WTC11 (cell line): ENCODE measurements at regions not wholly inside any gene's neighbourhood (a gene's known extent, or its start where the extent isn't known, plus 50 kb on each side); places are given as distances from the start of the nearest gene placed in this dataset.

Source experiments
- ATF6 ChIP-seq: sonication (generic); formaldehyde crosslinking; IDR thresholded peaks from 2 replicates; pipeline ENCODE4 v1.8.1; 2023; ENCODE audit warnings: mild to moderate bottlenecking, missing genetic modification reagents
- CBFB ChIP-seq: sonication (generic); formaldehyde crosslinking; IDR thresholded peaks from 2 replicates; pipeline ENCODE4 v1.8.1; 2022; ENCODE audit warnings: mild to moderate bottlenecking, low read depth, missing genetic modification reagents
- CREB1 ChIP-seq: sonication (generic); formaldehyde crosslinking; IDR thresholded peaks from 2 replicates; pipeline ENCODE4 v1.8.0; 2023; ENCODE audit warnings: mild to moderate bottlenecking, missing genetic modification reagents
- CTCF ChIP-seq: fragments of 200-600 bp; IDR thresholded peaks from 2 replicates; pipeline ENCODE4 v1.8.0; 2022; ENCODE audit warnings: antibody characterized with exemption
- NR2C2 ChIP-seq: sonication (generic); formaldehyde crosslinking; IDR thresholded peaks from 2 replicates; pipeline ENCODE4 v1.8.0; 2022; ENCODE audit warnings: mild to moderate bottlenecking, missing genetic modification reagents
- OVOL2 ChIP-seq: fragments of 250-450 bp; sonication (Bioruptor Pico); IDR thresholded peaks from 2 replicates; pipeline ENCODE4 v1.9.0; 2021; ENCODE audit warnings: mild to moderate bottlenecking, borderline replicate concordance
- TEAD1 ChIP-seq: sonication (generic); formaldehyde crosslinking; IDR thresholded peaks from 2 replicates; pipeline ENCODE4 v1.8.0; 2022; ENCODE audit warnings: mild to moderate bottlenecking, missing genetic modification reagents
- USF2 ChIP-seq: sonication (generic); formaldehyde crosslinking; IDR thresholded peaks from 2 replicates; pipeline ENCODE4 v1.8.1; 2023; ENCODE audit warnings: mild to moderate bottlenecking, missing genetic modification reagents, moderate library complexity
- ZMAT4 ChIP-seq: fragments of 250-450 bp; sonication (Bioruptor Pico); IDR thresholded peaks from 2 replicates; pipeline ENCODE4 v1.9.0; 2021; ENCODE audit warnings: mild to moderate bottlenecking
- ZNF396 ChIP-seq: fragments of 250-450 bp; sonication (Bioruptor Pico); IDR thresholded peaks from 2 replicates; pipeline ENCODE4 v1.8.0; 2021; ENCODE audit warnings: mild to moderate bottlenecking, moderate library complexity, borderline replicate concordance
- ZNF416 ChIP-seq: fragments of 250-450 bp; sonication (Bioruptor Pico); IDR thresholded peaks from 2 replicates; pipeline ENCODE4 v1.9.0; 2021; ENCODE audit warnings: mild to moderate bottlenecking, inconsistent platforms

- TF ChIP-seq NR2C2 (CRISPR knock-in tag) (no peak), CBFB (CRISPR knock-in tag) (no peak), CTCF (no peak), OVOL2 (CRISPR knock-in tag) (no peak), ZNF396 (CRISPR knock-in tag) (no peak), ZMAT4 (no peak), CREB1 (CRISPR knock-in tag) (no peak), ATF6 (CRISPR knock-in tag) (no peak), ZNF416 (CRISPR knock-in tag) (no peak), USF2 (no peak), TEAD1 (CRISPR knock-in tag) (no peak)
These were observed 89.3 kb upstream of the ATL2 start for GRCh38 chr2:38466409-38466808.
